Caco-2 (cell line): ENCODE measurements at regions not wholly inside any gene's neighbourhood (a gene's known extent, or its start where the extent isn't known, plus 50 kb on each side); places are given as distances from the start of the nearest gene placed in this dataset.
A peak's percentile ranks its signal among the peaks of the same experiment; 100 is the strongest.

Experiments used
- BruUV-seq: library from RNA; stranded (reverse); fragments of 400-500 nt; replicated peaks from 2 replicates; lab custom pipeline; 2021; lab: Mats Ljungman, UMichigan
- CTCF ChIA-PET: fragments of 300-600 bp; sonication (Branson Sonifier 250); formaldehyde crosslinking; loops from one replicate; lab custom pipeline; 2022; ENCODE audit warnings: antibody characterized with exemption; lab: Charles Lee
- POLR2A ChIA-PET: fragments of 300-600 bp; sonication (Branson Sonifier 250); formaldehyde crosslinking; loops from one replicate; lab custom pipeline; 2022; ENCODE audit warnings: antibody characterized with exemption; lab: Charles Lee
- DNase-seq, 2 experiments: peaks; one replicate each; pipeline versions ENCODE4 v3.0.0 to v3.0.0-alpha.2; 2020 to 2022
- H3K27me3 ChIP-seq: replicated peaks from 2 replicates; pipeline ENCODE4 v1.6.0; 2011; ENCODE audit warnings: low read length; ENCODE audit not compliant: control insufficient read depth, insufficient read depth
- H3K36me3 ChIP-seq: 2 replicates; pipeline ENCODE4 v1.5.1; 2011; ENCODE audit warnings: low read length; ENCODE audit not compliant: control insufficient read depth, insufficient read depth
- H3K4me1 ChIP-seq: fragments of 250-450 bp; sonication (Bioruptor Pico); 2 replicates; pipeline ENCODE4 v1.5.1; 2020; ENCODE audit warnings: mild to moderate bottlenecking
- H3K4me3 ChIP-seq: 2 replicates; pipeline ENCODE4 v1.5.1; 2011; ENCODE audit warnings: low read depth, mild to moderate bottlenecking, control low read depth, low read length
- H3K9me3 ChIP-seq: fragments of 250-450 bp; sonication (Bioruptor Pico); 2 replicates; pipeline ENCODE4 v1.5.1; 2020; ENCODE audit warnings: mild to moderate bottlenecking, moderate library complexity
- H3K27ac Mint-ChIP-seq: one replicate; pipeline ENCODE4 v1.8.0; 2022; ENCODE audit warnings: mixed read lengths; ENCODE audit not compliant: unreplicated experiment
- H3K27me3 Mint-ChIP-seq: one replicate; pipeline ENCODE4 v1.8.0; 2022; ENCODE audit warnings: mixed read lengths; ENCODE audit not compliant: insufficient read depth, unreplicated experiment
- H3K36me3 Mint-ChIP-seq: one replicate; pipeline ENCODE4 v1.8.0; 2022; ENCODE audit warnings: mild to moderate bottlenecking, mixed read lengths; ENCODE audit not compliant: insufficient read depth, unreplicated experiment
- H3K4me1 Mint-ChIP-seq: one replicate; pipeline ENCODE4 v1.8.0; 2022; ENCODE audit warnings: low read depth, mixed read lengths; ENCODE audit not compliant: unreplicated experiment
- H3K4me3 Mint-ChIP-seq: one replicate; pipeline ENCODE4 v1.8.0; 2022; ENCODE audit warnings: mild to moderate bottlenecking, moderate library complexity, mixed read lengths; ENCODE audit not compliant: unreplicated experiment
- H3K9me3 Mint-ChIP-seq: one replicate; pipeline ENCODE4 v1.8.0; 2022; ENCODE audit warnings: mixed read lengths; ENCODE audit not compliant: unreplicated experiment
- CTCF ChIP-seq, 2 experiments: fragments of 200-600 bp in 1 of 2; IDR thresholded peaks; 1 replicate in 1 of 2; 2 replicates in 1 of 2; pipeline versions ENCODE4 v1.5.1 to v1.8.0; 2011 to 2022; ENCODE audit warnings: antibody characterized with exemption in 1 of 2, control low read depth in 1 of 2, inconsistent platforms in 1 of 2, low read depth in 1 of 2, low read length in 1 of 2, mild to moderate bottlenecking in 1 of 2, moderate library complexity in 1 of 2; ENCODE audit not compliant: insufficient read depth in 1 of 2, severe bottlenecking in 1 of 2, unreplicated experiment in 1 of 2
- intact Hi-C: fragments of 100-400 bp; cut with micrococcal nuclease; formaldehyde crosslinking; loops from one replicate; pipeline ENCODE4 v1.10.0; 2022; ENCODE audit not compliant: unreplicated experiment

- H3K4me1 Mint-ChIP-seq = no peaks in the 10 kb centered on the region
- ChIA-PET POLR2A (no interaction called here), CTCF (no interaction called here)
- intact Hi-C loops = no loop called here
- no peak for DNase-seq
- no peaks in the 10 kb centered on the region for H3K36me3 ChIP-seq
- no peak for TF ChIP-seq CTCF (IDR thresholded peaks at IDR 0.05; ENCODE audit: insufficient read depth in 1 of 2, low read depth in 1 of 2, low read length in 1 of 2, severe bottlenecking in 1 of 2, unreplicated experiment in 1 of 2)
- H3K9me3 Mint-ChIP-seq = no peaks in the 10 kb centered on the region
- no peak overlapping the region for H3K4me3 ChIP-seq
- H3K27me3 ChIP-seq = no peaks in the 10 kb centered on the region
- H3K27ac Mint-ChIP-seq = no peak overlapping the region
- no TSS peak for BruUV-seq
- H3K4me3 Mint-ChIP-seq = no peak overlapping the region
- H3K36me3 Mint-ChIP-seq = no peaks in the 10 kb centered on the region
- peaks cover 13% of the 10 kb centered on the region for H3K27me3 Mint-ChIP-seq
- no peaks in the 10 kb centered on the region for H3K9me3 ChIP-seq
- no peaks in the 10 kb centered on the region for H3K4me1 ChIP-seq
Measured at GRCh38 chr11:134687548-134687947, 275.5 kb upstream of the B3GAT1 start.

- intact Hi-C loops = no loop called here
- no peaks in the 10 kb centered on the region for H3K4me1 ChIP-seq
- no peaks in the 10 kb centered on the region for H3K9me3 ChIP-seq
- H3K36me3 Mint-ChIP-seq = no peaks in the 10 kb centered on the region
- peaks cover 16% of the 10 kb centered on the region for H3K27me3 Mint-ChIP-seq
- H3K4me3 ChIP-seq = no peak overlapping the region
- no peaks in the 10 kb centered on the region for H3K27me3 ChIP-seq
- no peaks in the 10 kb centered on the region for H3K9me3 Mint-ChIP-seq
- DNase-seq = peak in 1 of 2 experiments; percentile 28
- TF ChIP-seq CTCF (IDR thresholded peaks at IDR 0.05; ENCODE audit: insufficient read depth in 1 of 2, low read depth in 1 of 2, low read length in 1 of 2, severe bottlenecking in 1 of 2, unreplicated experiment in 1 of 2) = no peak
- no peak overlapping the region for H3K4me3 Mint-ChIP-seq
- H3K4me1 Mint-ChIP-seq = no peaks in the 10 kb centered on the region
- no peak overlapping the region for H3K27ac Mint-ChIP-seq
- POLR2A ChIA-PET = no interaction called here
- H3K36me3 ChIP-seq = no peaks in the 10 kb centered on the region
- CTCF ChIA-PET = no interaction called here
- BruUV-seq = no TSS peak
Measured at GRCh38 chr11:134686460-134687061, 274.5 kb upstream of the B3GAT1 start.

- CTCF ChIA-PET = no interaction called here
- Histone ChIP-seq H3K9me3 (no peaks in the 10 kb centered on the region), H3K4me1 (no peaks in the 10 kb centered on the region), H3K36me3 (no peaks in the 10 kb centered on the region), H3K4me3 (no peak overlapping the region), H3K27me3 (no peaks in the 10 kb centered on the region)
- Mint-ChIP-seq H3K27me3 (peaks cover 12% of the 10 kb centered on the region), H3K36me3 (no peaks in the 10 kb centered on the region), H3K27ac (no peak overlapping the region), H3K9me3 (no peaks in the 10 kb centered on the region), H3K4me3 (no peak overlapping the region), H3K4me1 (no peaks in the 10 kb centered on the region)
- POLR2A ChIA-PET = no interaction called here
- DNase-seq = no peak
- TF ChIP-seq CTCF (IDR thresholded peaks at IDR 0.05; ENCODE audit: insufficient read depth in 1 of 2, low read depth in 1 of 2, low read length in 1 of 2, severe bottlenecking in 1 of 2, unreplicated experiment in 1 of 2) = no peak
- intact Hi-C loops = no loop called here
- no TSS peak for BruUV-seq
Measured at GRCh38 chr11:134685793-134686380, 273.8 kb upstream of the B3GAT1 start.
